NCI-H510A treated with DMSO at 0.1 percent for 48 hours (cell line): ENCODE measurements at regions not wholly inside any gene's neighbourhood (a gene's known extent, or its start where the extent isn't known, plus 50 kb on each side); places are given as distances from the start of the nearest gene placed in this dataset.
"Not testable (repeated sequence)": the region's sequence is repeated elsewhere in the genome, so short reads cannot be mapped to it uniquely, and the experiment has no call there.

Experiments used
- DNase-seq: peaks from one replicate; lab custom pipeline; 2025; lab: John Stamatoyannopoulos, UW

DNA sequence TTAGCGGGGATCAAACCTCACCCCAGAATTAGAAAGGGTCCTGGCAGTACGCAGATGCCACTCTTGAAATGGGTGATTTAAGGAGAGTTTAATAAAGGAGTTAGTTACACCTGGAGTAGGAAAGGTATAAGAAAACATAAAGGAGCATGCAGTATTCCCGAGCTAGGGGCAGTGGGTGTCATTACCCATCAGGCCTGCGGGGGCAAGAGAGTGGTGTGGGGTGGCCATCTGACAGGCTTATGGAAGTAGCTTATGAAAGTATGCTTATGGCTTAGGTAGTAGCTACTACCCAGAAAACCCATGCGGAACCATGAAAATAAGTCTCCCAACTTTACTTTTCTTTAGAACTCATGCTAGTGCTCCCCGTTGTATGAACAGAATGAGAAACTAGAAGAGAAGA lies 568.9 kb upstream of the ACVR2A start:
- DNase-seq, result no peak

DNA sequence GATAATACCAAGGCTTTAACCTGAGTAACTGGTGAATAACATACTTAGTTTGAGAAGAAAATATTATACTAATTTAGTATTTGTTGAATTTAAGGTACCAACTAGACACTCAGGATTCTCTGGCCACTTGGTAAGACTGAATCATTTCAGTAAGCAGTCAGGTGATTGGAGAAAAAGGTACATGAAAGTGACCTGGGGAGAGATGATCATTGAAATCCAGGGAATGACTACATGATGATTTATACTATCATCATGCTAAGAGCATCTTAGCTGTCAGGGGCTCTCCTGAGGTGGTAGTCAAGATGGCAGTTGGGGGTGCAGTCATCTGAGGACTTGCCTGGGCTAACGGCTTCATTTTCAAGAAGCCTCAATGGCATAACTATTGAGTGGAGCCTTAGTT lies 571.2 kb upstream of the ACVR2A start:
- no peak for DNase-seq

DNA sequence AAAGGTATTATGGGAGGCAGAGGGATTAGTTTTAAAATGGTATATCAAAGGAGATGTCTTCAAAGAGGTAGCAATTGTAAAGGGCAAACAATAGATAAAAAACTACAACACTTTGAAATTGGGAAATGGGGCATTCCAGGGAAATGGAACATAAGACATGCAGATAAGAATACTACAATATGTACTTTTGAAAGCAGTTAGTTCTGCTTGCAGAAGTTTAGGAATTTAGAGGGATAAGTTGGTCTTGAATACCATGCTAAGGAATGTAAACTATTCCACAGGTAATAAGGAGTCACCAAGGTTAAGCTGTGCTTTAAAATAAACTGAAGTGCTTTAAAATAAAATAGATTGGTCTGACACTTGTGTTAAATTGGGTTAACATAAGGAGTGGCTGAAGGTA lies 571.7 kb upstream of the ACVR2A start:
- no peak for DNase-seq

- DNase-seq, result not testable (repeated sequence)
Measured at GRCh38 chr2:147269581-147269980, 575.2 kb upstream of the ACVR2A start.

- no peak for DNase-seq
Measured at GRCh38 chr2:147260241-147260640, 584.6 kb upstream of the ACVR2A start.

DNA sequence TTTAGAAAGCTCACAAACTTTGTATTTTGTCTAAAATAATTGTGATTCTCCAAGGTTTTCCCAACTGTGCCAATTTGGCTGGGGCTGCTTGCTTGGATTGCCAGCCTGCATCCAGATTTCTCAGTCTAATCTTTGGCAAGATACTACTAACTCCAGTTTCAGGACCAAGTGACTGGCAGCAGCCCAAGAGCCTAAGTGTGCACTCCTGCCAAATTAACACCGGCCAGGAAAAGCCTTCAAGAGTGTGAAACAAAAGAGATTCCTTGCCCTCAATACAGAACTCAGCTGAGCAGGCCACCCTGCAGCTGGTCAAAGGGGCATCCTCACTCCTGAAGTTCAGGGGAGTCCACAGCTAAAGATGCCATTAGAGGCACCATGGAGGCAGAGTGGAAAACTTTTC lies 589.0 kb upstream of the ACVR2A start:
- DNase-seq, result no peak

DNA sequence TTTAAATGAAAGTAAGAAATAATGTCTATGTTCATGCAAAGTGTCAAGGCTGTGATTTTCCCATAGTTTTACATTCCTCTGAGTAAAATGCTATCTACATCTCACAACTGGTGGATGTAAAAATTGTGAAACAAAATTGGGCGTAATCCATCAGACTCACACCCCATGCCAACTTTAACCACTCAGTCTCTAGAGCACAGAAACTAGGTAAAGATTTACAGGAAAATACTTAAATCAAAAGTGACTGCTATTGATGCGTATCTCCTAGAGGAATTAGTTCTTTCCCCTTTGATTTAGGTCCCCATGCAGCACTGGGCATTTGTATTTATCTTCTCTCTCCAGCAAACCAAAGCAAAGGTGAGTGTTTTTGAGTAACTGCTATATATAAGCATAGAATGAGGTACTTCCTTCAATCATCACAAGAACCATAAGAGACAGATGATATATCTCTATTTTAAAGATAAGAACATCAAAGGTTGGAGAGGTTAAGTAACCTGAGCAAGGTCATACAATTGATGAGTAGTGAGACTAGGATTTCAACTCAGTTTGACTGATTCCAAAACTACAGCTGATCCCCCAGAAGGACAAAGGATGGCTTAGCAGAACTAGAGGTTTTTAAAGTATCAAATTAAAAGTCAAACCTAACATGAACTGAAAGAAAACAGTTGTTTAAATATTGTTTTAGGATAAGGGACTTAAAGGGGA lies 594.0 kb upstream of the ACVR2A start:
- no peak for DNase-seq

GRCh38 chr2:147247749-147248148 lies 597.1 kb upstream of the ACVR2A start:
- no peak for DNase-seq

GRCh38 chr2:147242445-147242844 lies 602.4 kb upstream of the ACVR2A start:
- DNase-seq, result no peak

GRCh38 chr2:147236601-147237000 lies 608.2 kb upstream of the ACVR2A start:
- DNase-seq, result no peak

- peak; percentile 65 for DNase-seq
Measured at GRCh38 chr2:147232225-147232669, 612.6 kb upstream of the ACVR2A start.

DNA sequence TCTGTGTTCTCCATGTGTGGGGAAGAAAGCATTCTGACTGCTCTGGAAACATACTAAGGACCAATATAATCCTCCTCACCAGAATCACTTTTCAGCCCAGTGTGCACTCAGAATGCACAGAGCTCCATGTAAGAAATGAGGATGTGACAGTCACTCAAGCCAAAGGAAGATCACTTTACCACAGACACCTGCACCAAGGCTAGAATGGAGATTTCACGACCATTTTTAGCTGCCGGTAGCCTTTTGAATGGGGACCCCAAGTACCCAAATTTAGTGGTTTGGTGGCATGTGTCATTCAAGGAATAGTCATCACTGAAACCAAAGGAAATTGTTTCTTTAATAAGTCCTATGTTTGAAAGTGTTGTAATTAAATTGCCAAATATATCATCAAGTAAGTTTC lies 613.2 kb upstream of the ACVR2A start:
- DNase-seq, result no peak

- no peak for DNase-seq
Measured at GRCh38 chr2:147231081-147231480, 613.7 kb upstream of the ACVR2A start.

GRCh38 chr2:147227313-147227712 lies 617.5 kb upstream of the ACVR2A start:
- no peak for DNase-seq

DNA sequence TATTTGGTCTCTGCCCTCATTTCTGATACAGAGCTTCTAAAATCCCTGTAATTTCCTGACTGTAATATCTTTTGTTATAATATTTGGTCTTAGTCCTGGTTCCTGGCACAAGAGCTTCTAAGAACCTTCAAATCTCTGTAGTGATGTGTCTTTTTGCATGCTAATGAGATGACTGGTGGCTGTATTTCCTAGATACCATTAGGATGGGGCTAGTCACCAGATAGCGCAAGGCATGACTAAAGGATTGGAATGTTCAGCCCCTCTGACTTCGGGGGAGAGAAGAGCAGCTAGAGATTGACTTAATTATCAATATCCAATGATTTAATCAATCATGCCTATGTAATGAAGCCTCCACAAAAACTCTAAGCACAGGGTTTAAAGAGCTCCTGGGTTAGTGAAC lies 620.8 kb upstream of the ACVR2A start:
- no peak for DNase-seq

DNA sequence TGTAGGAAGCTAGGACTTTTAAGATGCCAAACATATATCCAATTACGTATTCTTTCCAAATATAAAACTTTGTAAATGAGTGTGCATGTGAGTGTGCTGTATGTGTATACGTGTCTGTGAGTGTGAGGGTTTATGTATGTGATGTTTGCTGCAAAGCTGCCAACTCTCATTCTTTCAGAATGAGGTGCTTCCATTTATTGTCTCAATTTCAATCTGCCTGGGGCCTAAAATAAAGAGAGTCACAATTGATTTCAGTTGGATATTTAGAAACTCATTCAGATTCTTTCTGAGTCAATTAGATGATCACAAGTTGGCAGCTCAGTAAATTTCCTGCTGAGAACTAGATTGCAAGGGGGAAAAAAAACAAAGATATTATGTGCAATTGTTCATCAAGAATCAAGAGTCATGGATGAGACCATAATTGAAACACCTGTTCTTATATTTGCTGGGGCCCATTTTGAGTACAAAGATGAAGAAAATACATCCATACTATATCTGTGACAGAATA lies 621.2 kb upstream of the ACVR2A start:
- no peak for DNase-seq

GRCh38 chr2:147223119-147223518 lies 621.7 kb upstream of the ACVR2A start:
- DNase-seq, result no peak

GRCh38 chr2:147222506-147222905 lies 622.3 kb upstream of the ACVR2A start:
- DNase-seq, result no peak

DNA sequence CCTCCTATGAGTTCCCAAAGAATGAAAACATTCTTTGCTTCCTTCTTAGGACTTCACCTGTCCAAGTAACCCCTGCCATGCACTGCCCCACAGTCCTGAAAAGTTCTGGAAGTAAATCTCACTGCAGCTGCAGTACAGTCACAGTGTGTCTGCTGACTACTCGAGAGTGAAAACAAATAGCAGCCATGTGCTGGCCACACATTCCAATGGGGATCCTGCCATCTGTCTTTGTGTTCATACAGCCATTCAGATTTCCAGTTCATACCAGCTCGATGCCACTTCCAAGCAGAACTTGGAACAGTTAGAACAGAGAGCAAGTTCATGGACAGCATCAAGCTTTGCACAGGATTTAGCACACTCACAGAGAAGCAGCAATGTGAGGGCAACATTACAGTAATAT lies 629.9 kb upstream of the ACVR2A start:
- peak; percentile 40 for DNase-seq

- no peak for DNase-seq
Measured at GRCh38 chr2:147211484-147211883, 633.3 kb upstream of the ACVR2A start.

DNA sequence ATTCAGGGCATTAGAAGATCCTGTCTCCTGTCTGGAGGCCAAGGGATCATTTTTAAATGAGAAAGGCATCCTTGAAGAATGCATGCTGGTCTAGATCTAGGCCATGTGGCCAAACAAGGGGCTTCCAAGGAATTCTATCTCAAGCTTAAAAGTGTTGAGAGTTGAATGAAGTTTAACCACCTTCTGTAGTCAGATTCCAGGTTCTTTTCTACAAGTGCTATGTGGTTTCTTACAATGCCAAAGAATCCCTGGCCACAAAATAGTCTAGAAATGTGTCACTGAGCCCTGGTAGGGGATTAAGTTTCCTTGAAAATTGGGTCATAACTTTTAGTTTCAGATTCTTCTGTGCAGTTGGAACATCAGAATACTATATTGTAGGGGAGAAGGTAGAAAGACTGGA lies 640.7 kb upstream of the ACVR2A start:
- no peak for DNase-seq

GRCh38 chr2:147198651-147199171 lies 646.1 kb upstream of the ACVR2A start:
- no peak for DNase-seq

- no peak for DNase-seq
Measured at GRCh38 chr2:147197754-147198483, 646.9 kb upstream of the ACVR2A start.
